DOHH2 (cell line): ENCODE measurements at regions not wholly inside any gene's neighbourhood (a gene's known extent, or its start where the extent isn't known, plus 50 kb on each side); places are given as distances from the start of the nearest gene placed in this dataset.

Source experiments
- EZH2phosphoT487 ChIP-seq: fragments of 200-600 bp; sonication (generic); IDR thresholded peaks from 2 replicates; pipeline ENCODE4 v1.6.1; 2017; ENCODE audit warnings: borderline replicate concordance, mild to moderate bottlenecking, antibody characterized with exemption, low read length, moderate library complexity, mixed read lengths
- TF ChIP-seq, protein P1 (sequence below): fragments of 200-600 bp; sonication (generic); IDR thresholded peaks from one replicate; pipeline ENCODE4 v1.5.1; 2014; ENCODE audit warnings: antibody characterized with exemption, mild to moderate bottlenecking, low read depth, low read length; ENCODE audit not compliant: poor library complexity, severe bottlenecking

GRCh38 chr12:18139989-18140596 lies 50.1 kb upstream of the RERGL start:
- TF ChIP-seq, protein P1, sequence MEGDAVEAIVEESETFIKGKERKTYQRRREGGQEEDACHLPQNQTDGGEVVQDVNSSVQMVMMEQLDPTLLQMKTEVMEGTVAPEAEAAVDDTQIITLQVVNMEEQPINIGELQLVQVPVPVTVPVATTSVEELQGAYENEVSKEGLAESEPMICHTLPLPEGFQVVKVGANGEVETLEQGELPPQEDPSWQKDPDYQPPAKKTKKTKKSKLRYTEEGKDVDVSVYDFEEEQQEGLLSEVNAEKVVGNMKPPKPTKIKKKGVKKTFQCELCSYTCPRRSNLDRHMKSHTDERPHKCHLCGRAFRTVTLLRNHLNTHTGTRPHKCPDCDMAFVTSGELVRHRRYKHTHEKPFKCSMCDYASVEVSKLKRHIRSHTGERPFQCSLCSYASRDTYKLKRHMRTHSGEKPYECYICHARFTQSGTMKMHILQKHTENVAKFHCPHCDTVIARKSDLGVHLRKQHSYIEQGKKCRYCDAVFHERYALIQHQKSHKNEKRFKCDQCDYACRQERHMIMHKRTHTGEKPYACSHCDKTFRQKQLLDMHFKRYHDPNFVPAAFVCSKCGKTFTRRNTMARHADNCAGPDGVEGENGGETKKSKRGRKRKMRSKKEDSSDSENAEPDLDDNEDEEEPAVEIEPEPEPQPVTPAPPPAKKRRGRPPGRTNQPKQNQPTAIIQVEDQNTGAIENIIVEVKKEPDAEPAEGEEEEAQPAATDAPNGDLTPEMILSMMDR = peak; percentile 62
- TF ChIP-seq EZH2phosphoT487 = no peak
